Upper lobe of left lung (tissue), 4 donors: ENCODE measurements at regions not wholly inside any gene's neighbourhood (a gene's known extent, or its start where the extent isn't known, plus 50 kb on each side); places are given as distances from the start of the nearest gene placed in this dataset.

ENCODE experiments used
- CTCF ChIP-seq, 6 experiments: fragments of 450-650 bp in 4 of 6; fragments of 200-600 bp in 2 of 6; sonication (generic) in 2 of 6; IDR thresholded peaks; one replicate each; pipeline ENCODE4 v1.5.1; 2016 to 2019; ENCODE audit warnings: antibody characterized with exemption in 6 of 6
- POLR2AphosphoS5 ChIP-seq, 2 donors: sonication (generic); formaldehyde crosslinking; IDR thresholded peaks; one replicate each; pipeline ENCODE4 v1.5.1; 2017; ENCODE audit warnings: antibody characterized with exemption in 2 of 2

DNA sequence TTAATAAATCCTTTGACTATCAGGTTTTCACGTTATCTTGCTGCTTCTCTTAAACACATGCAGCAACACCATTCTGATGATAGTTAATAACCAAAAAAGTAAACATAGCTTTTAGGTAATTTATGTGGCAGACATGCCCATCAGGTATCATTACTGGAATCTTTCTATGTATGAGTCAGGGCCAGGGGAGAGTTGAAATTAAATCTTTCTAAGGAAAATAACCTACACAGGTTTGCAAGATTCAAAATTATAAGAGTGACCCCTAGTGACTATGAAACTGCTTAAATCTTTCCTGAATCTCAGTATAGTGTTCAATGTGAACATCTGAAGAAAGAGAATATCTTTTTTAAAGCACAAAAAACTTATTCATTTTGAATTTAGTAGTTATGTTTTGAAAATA is 666.6 kb downstream of the CDH11 start:
- no peak for TF ChIP-seq CTCF (IDR thresholded peaks at IDR 0.05)
- no peak for TF ChIP-seq POLR2AphosphoS5 (IDR thresholded peaks at IDR 0.05)
